H1 (cell line): ENCODE measurements at regions not wholly inside any gene's neighbourhood (a gene's known extent, or its start where the extent isn't known, plus 50 kb on each side); places are given as distances from the start of the nearest gene placed in this dataset.

ENCODE experiments used
- CTCF ChIA-PET: fragments of 300-600 bp; sonication (Branson Sonifier 250); formaldehyde crosslinking; loops from one replicate; lab custom pipeline; 2021; ENCODE audit not compliant: partially characterized antibody; lab: Charles Lee
- POLR2A ChIA-PET: fragments of 300-600 bp; sonication (Branson Sonifier 250); formaldehyde crosslinking; loops from one replicate; lab custom pipeline; 2021; ENCODE audit warnings: inconsistent platforms; ENCODE audit not compliant: partially characterized antibody; lab: Charles Lee
- DNase-seq, 2 experiments: peaks; one replicate each; pipeline versions ENCODE4 v3.0.0 to v3.0.0-alpha.2; 2010 to 2022; ENCODE audit warnings: low spot score in 2 of 2, low read depth in 1 of 2, mixed read lengths in 1 of 2
- FAIRE-seq: peaks from 2 replicates; lab custom pipeline; 2011; peaks lifted over from hg19 to GRCh38; lab: Jason Lieb, UNC
- H2AFZ ChIP-seq: 2 replicates; pipeline ENCODE4 v1.8.1; 2012; ENCODE audit warnings: low read length, inconsistent platforms
- H2AK5ac ChIP-seq: 2 replicates; pipeline ENCODE4 v1.6.1; 2013; ENCODE audit warnings: low read depth, low read length
- H2BK120ac ChIP-seq: replicated peaks from 2 replicates; pipeline ENCODE3; 2013; ENCODE audit warnings: low read depth, low read length, inconsistent platforms
- H2BK12ac ChIP-seq: 2 replicates; pipeline ENCODE4 v1.6.1; 2013; ENCODE audit warnings: low read depth, low read length
- H2BK15ac ChIP-seq: 2 replicates; pipeline ENCODE4 v1.6.1; 2013; ENCODE audit warnings: low read length
- H2BK20ac ChIP-seq: 2 replicates; pipeline ENCODE4 v1.6.1; 2013; ENCODE audit warnings: low read length
- H2BK5ac ChIP-seq: 2 replicates; pipeline ENCODE4 v1.6.1; 2013; ENCODE audit warnings: low read depth, low read length
- H3K14ac ChIP-seq: 2 replicates; pipeline ENCODE4 v1.6.1; 2013; ENCODE audit warnings: inconsistent platforms; ENCODE audit not compliant: insufficient read length
- H3K18ac ChIP-seq: 2 replicates; pipeline ENCODE4 v1.6.1; 2013; ENCODE audit warnings: low read length; ENCODE audit errors: extremely low read depth
- H3K23ac ChIP-seq: 2 replicates; pipeline ENCODE4 v1.6.1; 2013; ENCODE audit warnings: inconsistent platforms; ENCODE audit not compliant: insufficient read length
- H3K23me2 ChIP-seq: 2 replicates; pipeline ENCODE4 v1.6.1; 2013; ENCODE audit warnings: low read depth, low read length
- H3K27ac ChIP-seq: 2 replicates; pipeline ENCODE4 v1.6.1; 2011; ENCODE audit warnings: low read depth, low read length, inconsistent platforms
- H3K27me3 ChIP-seq, 4 experiments: replicated peaks in 1 of 4; 1 replicate in 1 of 4; 2 replicates in 3 of 4; pipeline versions ENCODE4 v1.6.1 to v1.8.1; 2011 to 2013; ENCODE audit warnings: low read length in 3 of 4, mild to moderate bottlenecking in 3 of 4, inconsistent platforms in 2 of 4, mixed read lengths in 2 of 4, moderate library complexity in 1 of 4; ENCODE audit not compliant: control insufficient read depth in 3 of 4, insufficient read depth in 3 of 4; ENCODE audit errors: extremely low read depth in 1 of 4
- H3K36me3 ChIP-seq, 4 experiments: 2 replicates each; pipeline versions ENCODE4 v1.6.1 to v1.8.1; 2011 to 2013; ENCODE audit warnings: mild to moderate bottlenecking in 4 of 4, low read length in 3 of 4, moderate library complexity in 2 of 4, control low read depth in 1 of 4, inconsistent platforms in 1 of 4; ENCODE audit not compliant: insufficient read depth in 4 of 4, control insufficient read depth in 2 of 4
- H3K4ac ChIP-seq: replicated peaks from 2 replicates; pipeline ENCODE3; 2013; ENCODE audit warnings: low read length, low read depth, mixed read lengths, inconsistent platforms; ENCODE audit not compliant: insufficient read length
- H3K4me1 ChIP-seq, 4 experiments: replicated peaks in 1 of 4; 1 replicate in 1 of 4; 2 replicates in 3 of 4; pipeline versions ENCODE4 v1.6.1 to v1.8.1; 2011 to 2013; ENCODE audit warnings: low read length in 3 of 4, inconsistent platforms in 2 of 4, mixed read lengths in 1 of 4; ENCODE audit not compliant: insufficient read depth in 4 of 4, control insufficient read depth in 3 of 4
- H3K4me2 ChIP-seq, 2 experiments: 2 replicates each; pipeline versions ENCODE4 v1.6.1 to v1.8.1; 2011 to 2013; ENCODE audit warnings: low read depth in 2 of 2, low read length in 2 of 2, control low read depth in 1 of 2, inconsistent platforms in 1 of 2, mild to moderate bottlenecking in 1 of 2; ENCODE audit not compliant: insufficient read depth in 1 of 2
- H3K4me3 ChIP-seq, 4 experiments: fragments of 200-600, 300-600 bp in 1 of 4; sonication (generic), shearing (Covaris generic), sonication (Bioruptor Twin) in 1 of 4; 2 replicates each; pipeline versions ENCODE4 v1.5.1 to v1.8.1; 2011 to 2016; ENCODE audit warnings: low read length in 4 of 4, low read depth in 3 of 4, control low read depth in 2 of 4, inconsistent platforms in 2 of 4, mild to moderate bottlenecking in 2 of 4, mixed read lengths in 1 of 4, moderate library complexity in 1 of 4; ENCODE audit not compliant: insufficient read depth in 2 of 4; ENCODE audit errors: extremely low read depth in 1 of 4
- H3K56ac ChIP-seq: replicated peaks from 2 replicates; pipeline ENCODE3; 2013; ENCODE audit warnings: low read depth, mild to moderate bottlenecking, mixed read lengths, low read length, inconsistent platforms; ENCODE audit not compliant: insufficient read length
- H3K79me1 ChIP-seq: 2 replicates; pipeline ENCODE4 v1.6.1; 2013; ENCODE audit warnings: low read depth, low read length, control low read depth
- H3K79me2 ChIP-seq, 2 experiments: 2 replicates each; pipeline versions ENCODE4 v1.6.1 to v1.8.1; 2012 to 2013; ENCODE audit warnings: low read length in 2 of 2, mild to moderate bottlenecking in 2 of 2, inconsistent platforms in 1 of 2; ENCODE audit not compliant: insufficient read depth in 2 of 2, control insufficient read depth in 1 of 2
- H3K9ac ChIP-seq, 4 experiments: replicated peaks in 1 of 4; 1 replicate in 1 of 4; 2 replicates in 3 of 4; pipeline versions ENCODE4 v1.6.1 to v1.8.1; 2011 to 2013; ENCODE audit warnings: low read depth in 3 of 4, low read length in 3 of 4, control low read depth in 2 of 4, mild to moderate bottlenecking in 2 of 4, moderate library complexity in 2 of 4, inconsistent platforms in 1 of 4; ENCODE audit errors: extremely low read depth in 1 of 4
- H3K9me3 ChIP-seq, 2 experiments: 2 replicates each; pipeline versions ENCODE4 v1.6.1 to v1.8.1; 2012 to 2013; ENCODE audit warnings: mild to moderate bottlenecking in 2 of 2, moderate library complexity in 2 of 2, control low read depth in 1 of 2, inconsistent platforms in 1 of 2, low read depth in 1 of 2, low read length in 1 of 2, mixed read lengths in 1 of 2; ENCODE audit not compliant: insufficient read depth in 2 of 2
- H4K20me1 ChIP-seq, 2 experiments: replicated peaks in 1 of 2; 2 replicates each; pipeline versions ENCODE3 to v1.8.1; 2011 to 2013; ENCODE audit warnings: inconsistent platforms in 2 of 2, low read length in 2 of 2, mild to moderate bottlenecking in 1 of 2; ENCODE audit not compliant: insufficient read depth in 2 of 2, control insufficient read depth in 1 of 2
- H4K5ac ChIP-seq: 2 replicates; pipeline ENCODE4 v1.6.1; 2013; ENCODE audit warnings: low read length, low read depth, mixed read lengths, inconsistent platforms; ENCODE audit not compliant: insufficient read length
- H4K8ac ChIP-seq: 2 replicates; pipeline ENCODE4 v1.8.0; 2013; ENCODE audit warnings: mild to moderate bottlenecking, moderate library complexity, low read length, inconsistent platforms; ENCODE audit not compliant: insufficient read depth; ENCODE audit errors: extremely low read depth
- H4K91ac ChIP-seq: replicated peaks from 2 replicates; pipeline ENCODE3; 2013; ENCODE audit warnings: low read length, mixed read lengths, inconsistent platforms; ENCODE audit not compliant: insufficient read length
- BACH1 ChIP-seq: IDR thresholded peaks from 2 replicates; pipeline ENCODE4 v1.6.1; 2012; ENCODE audit warnings: low read length, improper control_type of control experiment
- BCL11A ChIP-seq, 2 experiments: IDR thresholded peaks; one replicate each; pipeline ENCODE4 v1.6.1; 2011; ENCODE audit warnings: low read depth in 2 of 2, low read length in 2 of 2, mild to moderate bottlenecking in 2 of 2
- BRCA1 ChIP-seq: IDR thresholded peaks from 2 replicates; pipeline ENCODE4 v1.6.1; 2012; ENCODE audit warnings: low read depth, low read length, improper control_type of control experiment
- CBX5 ChIP-seq: fragments of 300-800, 300-1000 bp; sonication (generic); IDR thresholded peaks from 2 replicates; pipeline ENCODE4 v1.7.1; 2016; ENCODE audit warnings: antibody characterized with exemption, low read length, low read depth
- CBX8 ChIP-seq: fragments of 300-800, 300-1000 bp; sonication (generic); IDR thresholded peaks from 2 replicates; pipeline ENCODE4 v1.7.1; 2016; ENCODE audit warnings: low read depth, low read length, borderline replicate concordance
- CHD1 ChIP-seq: IDR thresholded peaks from 2 replicates; pipeline ENCODE4 v1.6.1; 2012; ENCODE audit warnings: low read depth, low read length, improper control_type of control experiment
- CREB1 ChIP-seq: IDR thresholded peaks from 2 replicates; pipeline ENCODE4 v1.6.1; 2012; ENCODE audit warnings: inconsistent platforms
- EP300 ChIP-seq, 2 experiments: IDR thresholded peaks; 1 replicate in 1 of 2; 2 replicates in 1 of 2; pipeline ENCODE4 v1.6.1; 2011 to 2012; ENCODE audit warnings: low read depth in 2 of 2, low read length in 2 of 2, mild to moderate bottlenecking in 2 of 2, borderline replicate concordance in 1 of 2, inconsistent platforms in 1 of 2, moderate library complexity in 1 of 2
- GABPA ChIP-seq: IDR thresholded peaks from 2 replicates; pipeline ENCODE4 v1.6.1; 2011; ENCODE audit warnings: mild to moderate bottlenecking, low read length, moderate library complexity, borderline replicate concordance; ENCODE audit not compliant: insufficient read depth
- PHF8 ChIP-seq: fragments of 200-600 bp; sonication (generic); conservative IDR thresholded peaks from 2 replicates; pipeline ENCODE4 v1.7.1; 2012; ENCODE audit warnings: low read depth, mild to moderate bottlenecking, inconsistent platforms, low read length, moderate library complexity
- RNF2 ChIP-seq: fragments of 200-900, 300-1000 bp; sonication (generic); IDR thresholded peaks from 2 replicates; pipeline ENCODE4 v1.7.1; 2016; ENCODE audit warnings: borderline replicate concordance, low read depth, mild to moderate bottlenecking, antibody characterized with exemption, low read length; ENCODE audit not compliant: poor library complexity, severe bottlenecking; ENCODE audit errors: missing control alignments
- RXRA ChIP-seq: IDR thresholded peaks from 2 replicates; pipeline ENCODE4 v1.6.1; 2011; ENCODE audit warnings: low read depth, mild to moderate bottlenecking, low read length, moderate library complexity; ENCODE audit not compliant: insufficient read depth
- SP1 ChIP-seq: IDR thresholded peaks from 2 replicates; pipeline ENCODE4 v1.6.1; 2011; ENCODE audit warnings: low read depth, low read length
- TBP ChIP-seq: IDR thresholded peaks from 2 replicates; pipeline ENCODE4 v1.6.1; 2011; ENCODE audit warnings: low read depth, low read length, improper control_type of control experiment
- TCF12 ChIP-seq: IDR thresholded peaks from 2 replicates; pipeline ENCODE4 v1.6.1; 2011; ENCODE audit warnings: low read depth, mild to moderate bottlenecking, low read length
- TEAD4 ChIP-seq: IDR thresholded peaks from 2 replicates; pipeline ENCODE4 v1.6.1; 2012; ENCODE audit warnings: low read depth, low read length, inconsistent platforms, mixed read lengths
- ZNF274 ChIP-seq: IDR thresholded peaks from 2 replicates; pipeline ENCODE4 v1.7.0; 2012; ENCODE audit warnings: low read length, borderline replicate concordance; ENCODE audit errors: extremely low read depth

DNA sequence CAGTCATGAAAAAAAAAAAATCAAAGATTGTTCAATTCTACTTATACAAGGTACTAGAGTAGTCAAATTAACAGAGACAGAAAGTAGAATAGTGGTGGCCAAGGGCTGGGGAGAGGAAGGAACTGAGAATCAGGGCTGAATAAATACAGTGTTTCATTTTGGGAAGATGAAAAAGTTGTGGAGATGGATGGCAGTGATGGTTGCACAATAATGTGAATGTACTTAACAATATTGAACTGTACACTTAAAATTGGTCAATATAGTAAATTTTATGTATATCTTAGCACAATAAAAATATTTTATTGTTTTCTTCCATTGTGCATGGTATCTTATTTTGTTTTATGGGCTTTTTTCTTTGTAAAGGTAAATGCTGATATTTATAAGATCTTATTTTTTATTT lies 262.2 kb upstream of the AGTR1 start:
- Histone ChIP-seq H3K27ac (no peak overlapping the region), H4K8ac (no peak overlapping the region), H3K56ac (no peak overlapping the region), H3K36me3 (no peaks in the 10 kb centered on the region), H4K5ac (no peak overlapping the region), H4K91ac (no peak overlapping the region), H4K20me1 (no peaks in the 10 kb centered on the region), H3K9ac (no peak overlapping the region), H3K79me1 (no peaks in the 10 kb centered on the region), H2BK20ac (no peak overlapping the region), H3K14ac (no peak overlapping the region), H2AK5ac (no peak overlapping the region), H3K4me3 (no peak overlapping the region), H3K4me1 (0 out of 7 replicates have a peak, but pooled peaks cover 0 to 3% (median 0%) of the 10 kb centered on the region in 4 experiments), H3K18ac (no peak overlapping the region), H3K9me3 (no peaks in the 10 kb centered on the region), H3K79me2 (no peaks in the 10 kb centered on the region), H3K23ac (no peak overlapping the region), H3K4ac (no peak overlapping the region), H3K4me2 (no peak overlapping the region), H2BK12ac (no peak overlapping the region), H3K27me3 (no peaks in the 10 kb centered on the region), H2AFZ (no peak overlapping the region), H2BK15ac (no peak overlapping the region), H2BK120ac (no peak overlapping the region), H2BK5ac (no peak overlapping the region), H3K23me2 (no peaks in the 10 kb centered on the region)
- ChIA-PET POLR2A (no interaction called here), CTCF (no interaction called here)
- DNase-seq = no peak
- FAIRE-seq = no peak
- TF ChIP-seq CHD1 (no peak), RXRA (no peak), ZNF274 (no peak), SP1 (no peak), PHF8 (no peak), CREB1 (no peak), CBX5 (no peak), EP300 (IDR thresholded peaks at IDR 0.05; ENCODE audit: borderline replicate concordance in 1 of 2, low read depth in 2 of 2, low read length in 2 of 2) (no peak), BACH1 (no peak), TBP (no peak), BRCA1 (no peak), BCL11A (IDR thresholded peaks at IDR 0.05; ENCODE audit: low read depth in 2 of 2, low read length in 2 of 2) (no peak), RNF2 (no peak), TCF12 (no peak), CBX8 (no peak), GABPA (no peak), TEAD4 (no peak)
